PC-3 (cell line): ENCODE measurements at regions not wholly inside any gene's neighbourhood (a gene's known extent, or its start where the extent isn't known, plus 50 kb on each side); places are given as distances from the start of the nearest gene placed in this dataset.

Experiments used
- ATAC-seq: fragments of 200-7000 bp; cut with Tn5 transposase; 2 replicates; pipeline ENCODE4 v1.9.1; 2020; ENCODE audit warnings: mild to moderate bottlenecking, moderate library complexity
- BruUV-seq: library from RNA; stranded (reverse); fragments of 400-500 nt; replicated peaks from 2 replicates; lab custom pipeline; 2021; lab: Mats Ljungman, UMichigan
- CTCF ChIA-PET: fragments of 300-600 bp; sonication (Branson Sonifier 250); formaldehyde crosslinking; loops from one replicate; lab custom pipeline; 2022; ENCODE audit warnings: antibody characterized with exemption; lab: Charles Lee
- POLR2A ChIA-PET: fragments of 300-600 bp; sonication (Branson Sonifier 250); formaldehyde crosslinking; loops from one replicate; lab custom pipeline; 2022; ENCODE audit warnings: antibody characterized with exemption; ENCODE audit not compliant: unreplicated experiment; lab: Charles Lee
- DNase-seq: peaks from one replicate; pipeline ENCODE4 v3.0.0-alpha.2; 2015
- H2AFZ ChIP-seq: fragments of 300-600 bp; sonication (generic); 2 replicates; pipeline ENCODE4 v1.6.0; 2016; ENCODE audit warnings: antibody characterized with exemption, low read length
- H3F3A ChIP-seq: fragments of 300-600 bp; sonication (generic); one replicate; pipeline ENCODE4 v1.6.0; 2017; ENCODE audit warnings: antibody characterized with exemption, low read length, control low read depth, mild to moderate bottlenecking; ENCODE audit not compliant: unreplicated experiment
- H3K27ac ChIP-seq: fragments of 300-600 bp; sonication (generic); 2 replicates; pipeline ENCODE4 v1.5.1; 2016; ENCODE audit warnings: mild to moderate bottlenecking, low read length
- H3K27me3 ChIP-seq: fragments of 300-600 bp; sonication (generic); 2 replicates; pipeline ENCODE4 v1.6.1; 2016; ENCODE audit warnings: low read length, mixed read lengths
- H3K36me3 ChIP-seq: fragments of 300-600 bp; sonication (generic); 2 replicates; pipeline ENCODE4 v1.6.1; 2016; ENCODE audit warnings: low read depth, mixed run types, low read length, mixed read lengths
- H3K4me1 ChIP-seq: fragments of 300-600 bp; sonication (generic); 2 replicates; pipeline ENCODE4 v1.5.1; 2016; ENCODE audit warnings: low read length; ENCODE audit not compliant: insufficient read depth
- H3K4me2 ChIP-seq: fragments of 300-600 bp; sonication (generic); 2 replicates; pipeline ENCODE4 v1.6.0; 2016; ENCODE audit warnings: low read length
- H3K4me3 ChIP-seq: fragments of 300-600 bp; sonication (generic); 2 replicates; pipeline ENCODE4 v1.5.1; 2016; ENCODE audit warnings: mild to moderate bottlenecking, low read length, mixed read lengths
- H3K79me2 ChIP-seq: fragments of 300-600 bp; sonication (generic); 2 replicates; pipeline ENCODE4 v1.6.1; 2017; ENCODE audit warnings: low read length, mixed read lengths
- H3K9ac ChIP-seq: fragments of 300-600 bp; sonication (generic); 2 replicates; pipeline ENCODE4 v1.6.0; 2016; ENCODE audit warnings: mild to moderate bottlenecking, low read length
- H3K9me2 ChIP-seq: fragments of 300-600 bp; sonication (generic); replicated peaks from 2 replicates; pipeline ENCODE4 v1.6.1; 2016; ENCODE audit warnings: mixed run types, low read length, mixed read lengths
- H3K9me3 ChIP-seq: fragments of 300-600 bp; sonication (generic); 2 replicates; pipeline ENCODE4 v1.6.1; 2016; ENCODE audit warnings: low read length, mixed read lengths
- H4K20me1 ChIP-seq: fragments of 300-600 bp; sonication (generic); 2 replicates; pipeline ENCODE4 v1.6.1; 2016; ENCODE audit warnings: low read length, mixed read lengths
- CTCF ChIP-seq: fragments of 300-600 bp; sonication (generic); conservative IDR thresholded peaks from 2 replicates; pipeline ENCODE4 v1.5.1; 2017; ENCODE audit warnings: antibody characterized with exemption, low read depth, mild to moderate bottlenecking, low read length
- EZH2 ChIP-seq: fragments of 300-600 bp; sonication (generic); IDR thresholded peaks from one replicate; pipeline ENCODE4 v1.6.1; 2017; ENCODE audit warnings: antibody characterized with exemption, mild to moderate bottlenecking, low read length; ENCODE audit not compliant: unreplicated experiment
- EZH2phosphoT487 ChIP-seq: fragments of 300-600 bp; sonication (generic); IDR thresholded peaks from 2 replicates; pipeline ENCODE4 v1.6.1; 2018; ENCODE audit warnings: mild to moderate bottlenecking, antibody characterized with exemption, low read length, borderline replicate concordance
- intact Hi-C: fragments of 100-400 bp; cut with micrococcal nuclease; formaldehyde crosslinking; loops from 2 replicates; pipeline ENCODE4 v1.9.0; 2023

GRCh38 chr5:107270561-107270960 is 400.2 kb downstream of the EFNA5 start:
- H3F3A ChIP-seq, result no peaks in the 10 kb centered on the region
- H3K27ac ChIP-seq, result no peak overlapping the region
- H3K36me3 ChIP-seq, result no peaks in the 10 kb centered on the region
- TF ChIP-seq EZH2 (no peak), EZH2phosphoT487 (no peak)
- ATAC-seq (no peak), DNase-seq (no peak)
- BruUV-seq, result no TSS peak
- H3K9me3 ChIP-seq, result no peaks in the 10 kb centered on the region
- no peaks in the 10 kb centered on the region for H4K20me1 ChIP-seq
- peaks cover 10% of the 10 kb centered on the region for H3K4me1 ChIP-seq
- H3K9ac ChIP-seq, result no peak overlapping the region
- intact Hi-C loops, result no loop called here
- ChIA-PET POLR2A (no interaction called here), CTCF (no interaction called here)
- H3K9me2 ChIP-seq, result no peaks in the 10 kb centered on the region
- no peaks in the 10 kb centered on the region for H3K79me2 ChIP-seq
- H2AFZ ChIP-seq, result no peak overlapping the region
- no peak overlapping the region for H3K4me2 ChIP-seq
- no peaks in the 10 kb centered on the region for H3K27me3 ChIP-seq
- no peak overlapping the region for H3K4me3 ChIP-seq

- POLR2A ChIA-PET, result no interaction called here
- Histone ChIP-seq H3K9ac (no peak overlapping the region), H3K27me3 (no peaks in the 10 kb centered on the region), H3K4me1 (peaks cover 10% of the 10 kb centered on the region), H3K9me3 (no peaks in the 10 kb centered on the region), H3K79me2 (no peaks in the 10 kb centered on the region), H3K9me2 (no peaks in the 10 kb centered on the region), H3F3A (no peaks in the 10 kb centered on the region), H3K4me2 (no peak overlapping the region), H3K27ac (no peak overlapping the region), H4K20me1 (no peaks in the 10 kb centered on the region), H3K4me3 (no peak overlapping the region), H3K36me3 (no peaks in the 10 kb centered on the region), H2AFZ (no peak overlapping the region)
- no peak for DNase-seq
- no peak for ATAC-seq
- no peak for TF ChIP-seq CTCF
- TF ChIP-seq EZH2phosphoT487, result no peak
- TF ChIP-seq EZH2, result no peak
- intact Hi-C loops, result no loop called here
- BruUV-seq, result no TSS peak
- CTCF ChIA-PET, result no interaction called here
Measured at GRCh38 chr5:107269678-107270077, 401.1 kb downstream of the EFNA5 start.

DNA sequence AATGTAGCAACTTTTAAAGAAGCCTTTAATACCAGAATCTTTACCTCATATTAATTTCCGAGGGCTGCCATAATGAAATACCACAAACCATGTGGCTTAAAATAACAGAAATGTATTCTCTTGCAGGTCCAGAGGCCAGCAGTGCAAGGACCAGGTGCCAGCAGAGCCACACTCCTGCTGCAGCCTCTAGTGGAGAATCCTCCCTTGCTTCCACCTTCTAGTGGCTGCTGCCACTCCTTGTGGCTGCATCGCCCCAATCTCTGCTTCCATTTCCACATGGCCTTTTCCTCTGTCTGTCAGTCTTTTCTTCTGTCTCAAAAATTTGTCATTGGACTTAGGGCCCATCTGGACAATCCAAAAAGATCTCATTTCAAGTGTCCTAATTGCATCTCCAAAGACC is 401.5 kb downstream of the EFNA5 start:
- ATAC-seq, result no peak
- CTCF ChIA-PET, result no interaction called here
- no TSS peak for BruUV-seq

More for the DNA sequence above, 401.5 kb downstream of the EFNA5 start:
- no peaks in the 10 kb centered on the region for H3K36me3 ChIP-seq
- POLR2A ChIA-PET, result no interaction called here
- intact Hi-C loops, result no loop called here
- H4K20me1 ChIP-seq, result no peaks in the 10 kb centered on the region
- no peak overlapping the region for H3K27ac ChIP-seq
- no peak overlapping the region for H3K9ac ChIP-seq
- no peak overlapping the region for H3K4me3 ChIP-seq
- H3K79me2 ChIP-seq, result no peaks in the 10 kb centered on the region
- H3F3A ChIP-seq, result no peaks in the 10 kb centered on the region
- H3K4me2 ChIP-seq, result no peak overlapping the region
- no peaks in the 10 kb centered on the region for H3K27me3 ChIP-seq
- H3K9me3 ChIP-seq, result no peaks in the 10 kb centered on the region
- no peaks in the 10 kb centered on the region for H3K9me2 ChIP-seq
- peaks cover 10% of the 10 kb centered on the region for H3K4me1 ChIP-seq
- no peak overlapping the region for H2AFZ ChIP-seq
- no peak for TF ChIP-seq EZH2
- no peak for TF ChIP-seq CTCF
- no peak for TF ChIP-seq EZH2phosphoT487
- no peak for DNase-seq
